Endodermal cell (in vitro differentiated cells): ENCODE measurements at regions not wholly inside any gene's neighbourhood (a gene's known extent, or its start where the extent isn't known, plus 50 kb on each side); places are given as distances from the start of the nearest gene placed in this dataset.

Experiments used
- DNase-seq: peaks from one replicate; pipeline ENCODE4 v3.0.0-alpha.2; 2017
- H3K27ac ChIP-seq: 2 replicates; pipeline ENCODE4 v1.5.1; 2013; ENCODE audit warnings: mild to moderate bottlenecking, low read depth, low read length, moderate library complexity
- H3K27me3 ChIP-seq: 2 replicates; pipeline ENCODE4 v1.6.1; 2013; ENCODE audit warnings: mild to moderate bottlenecking, low read length, moderate library complexity; ENCODE audit not compliant: insufficient read depth, control insufficient read depth, poor library complexity, severe bottlenecking
- H3K36me3 ChIP-seq: 2 replicates; pipeline ENCODE4 v1.7.0; 2013; ENCODE audit warnings: mild to moderate bottlenecking, low read length, moderate library complexity; ENCODE audit not compliant: control insufficient read depth, insufficient read depth
- H3K4me1 ChIP-seq: one replicate; pipeline ENCODE4 v1.7.0; 2013; ENCODE audit warnings: low read length; ENCODE audit not compliant: control insufficient read depth, insufficient read depth
- H3K4me3 ChIP-seq: 2 replicates; pipeline ENCODE4 v1.5.1; 2013; ENCODE audit warnings: mild to moderate bottlenecking, low read length, moderate library complexity
- H3K9ac ChIP-seq: 2 replicates; pipeline ENCODE4 v1.6.1; 2013; ENCODE audit warnings: mild to moderate bottlenecking, low read length, moderate library complexity; ENCODE audit not compliant: poor library complexity, severe bottlenecking; ENCODE audit errors: extremely low read depth
- H3K9me3 ChIP-seq: 2 replicates; pipeline ENCODE4 v1.6.1; 2013; ENCODE audit warnings: mild to moderate bottlenecking, low read length, moderate library complexity; ENCODE audit not compliant: control insufficient read depth
- H3K27ac Mint-ChIP-seq: 2 replicates; pipeline ENCODE4 v1.8.0; 2020; ENCODE audit warnings: mixed read lengths
- H3K27me3 Mint-ChIP-seq: 2 replicates; pipeline ENCODE4 v1.8.0; 2021; ENCODE audit warnings: mild to moderate bottlenecking, mixed read lengths; ENCODE audit not compliant: insufficient read depth
- H3K36me3 Mint-ChIP-seq: 2 replicates; pipeline ENCODE4 v1.8.0; 2020; ENCODE audit warnings: low read depth, mixed read lengths
- H3K4me1 Mint-ChIP-seq: 2 replicates; pipeline ENCODE4 v1.8.0; 2020; ENCODE audit warnings: mixed read lengths
- H3K4me3 Mint-ChIP-seq: 2 replicates; pipeline ENCODE4 v1.8.0; 2020; ENCODE audit warnings: mild to moderate bottlenecking, moderate library complexity, mixed read lengths
- H3K9me3 Mint-ChIP-seq: 2 replicates; pipeline ENCODE4 v1.8.0; 2020; ENCODE audit warnings: mild to moderate bottlenecking, mixed read lengths
- WGBS, 2 experiments: methylation state at CpG; one replicate each; pipeline versions ENCODE4 v1.1.5 to v1.1.7; 2013; ENCODE audit warnings: missing lambda C conversion rate in 2 of 2, mixed read lengths in 1 of 2; ENCODE audit not compliant: insufficient coverage in 1 of 2, insufficient read length in 1 of 2; 5-methylcytosine and 5-hydroxymethylcytosine counted together
- TF ChIP-seq, protein P1 (sequence below): fragments of 200-600 bp; sonication (generic); conservative IDR thresholded peaks from 2 replicates; pipeline ENCODE4 v1.5.0; 2021; ENCODE audit warnings: antibody characterized with exemption, mild to moderate bottlenecking

DNA sequence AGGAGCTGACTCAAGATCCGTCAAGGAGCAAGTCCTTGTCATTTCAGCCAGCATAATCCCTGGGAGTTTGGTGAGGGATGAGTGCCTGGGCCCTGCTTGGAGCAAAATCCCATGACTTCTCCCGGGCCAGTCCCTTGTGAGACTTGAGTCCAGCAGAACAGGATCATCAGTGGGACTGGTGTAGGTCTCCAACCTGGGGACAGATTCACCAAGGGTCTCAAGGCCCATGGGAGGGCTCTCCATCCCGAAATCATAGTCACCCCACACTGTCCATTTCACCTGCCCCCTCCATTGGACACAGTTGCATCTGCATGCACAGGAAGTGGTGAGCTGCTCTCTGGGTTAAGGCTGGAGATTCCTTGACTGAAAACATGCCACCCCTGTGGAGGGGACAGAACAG lies 178.2 kb downstream of the FOXD2 start:
- Mint-ChIP-seq H3K4me1 (peaks cover 1% of the 10 kb centered on the region), H3K9me3 (no peaks in the 10 kb centered on the region), H3K27ac (no peak overlapping the region), H3K27me3 (peaks cover 20% of the 10 kb centered on the region), H3K4me3 (no peak overlapping the region), H3K36me3 (no peaks in the 10 kb centered on the region)
- peak; percentile 26 for DNase-seq
- Histone ChIP-seq H3K36me3 (no peaks in the 10 kb centered on the region), H3K4me3 (no peak overlapping the region), H3K27ac (no peak overlapping the region), H3K27me3 (peaks cover 8% of the 10 kb centered on the region), H3K9ac (no peak overlapping the region), H3K4me1 (no peaks in the 10 kb centered on the region), H3K9me3 (no peaks in the 10 kb centered on the region)
- TF ChIP-seq, protein P1, sequence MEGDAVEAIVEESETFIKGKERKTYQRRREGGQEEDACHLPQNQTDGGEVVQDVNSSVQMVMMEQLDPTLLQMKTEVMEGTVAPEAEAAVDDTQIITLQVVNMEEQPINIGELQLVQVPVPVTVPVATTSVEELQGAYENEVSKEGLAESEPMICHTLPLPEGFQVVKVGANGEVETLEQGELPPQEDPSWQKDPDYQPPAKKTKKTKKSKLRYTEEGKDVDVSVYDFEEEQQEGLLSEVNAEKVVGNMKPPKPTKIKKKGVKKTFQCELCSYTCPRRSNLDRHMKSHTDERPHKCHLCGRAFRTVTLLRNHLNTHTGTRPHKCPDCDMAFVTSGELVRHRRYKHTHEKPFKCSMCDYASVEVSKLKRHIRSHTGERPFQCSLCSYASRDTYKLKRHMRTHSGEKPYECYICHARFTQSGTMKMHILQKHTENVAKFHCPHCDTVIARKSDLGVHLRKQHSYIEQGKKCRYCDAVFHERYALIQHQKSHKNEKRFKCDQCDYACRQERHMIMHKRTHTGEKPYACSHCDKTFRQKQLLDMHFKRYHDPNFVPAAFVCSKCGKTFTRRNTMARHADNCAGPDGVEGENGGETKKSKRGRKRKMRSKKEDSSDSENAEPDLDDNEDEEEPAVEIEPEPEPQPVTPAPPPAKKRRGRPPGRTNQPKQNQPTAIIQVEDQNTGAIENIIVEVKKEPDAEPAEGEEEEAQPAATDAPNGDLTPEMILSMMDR = no peak
- 86 to 89% methylated on average over 1 to 3 of the region's 3 CpGs for WGBS, 2 experiments

DNA sequence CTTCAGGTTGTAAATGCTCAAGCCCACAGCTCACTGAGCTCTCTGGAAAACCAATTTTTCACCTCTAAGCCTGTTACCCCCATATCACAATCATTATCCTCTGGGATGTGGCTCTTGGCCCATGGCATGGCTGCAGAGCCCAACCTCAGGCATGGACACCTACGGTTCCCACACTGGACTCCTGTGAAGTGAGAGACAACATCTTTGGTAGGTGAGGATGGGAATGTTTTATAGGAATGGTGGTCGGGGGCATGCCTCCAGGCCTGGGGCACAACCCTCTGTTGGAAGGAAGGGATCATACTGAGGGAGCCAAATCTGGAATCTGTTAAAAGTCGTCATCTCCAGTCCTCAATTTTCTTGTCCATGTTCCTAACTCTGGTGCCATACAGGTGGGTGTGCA lies 179.1 kb downstream of the FOXD2 start:
- H3K4me1 Mint-ChIP-seq = peaks cover 1% of the 10 kb centered on the region
- no peaks in the 10 kb centered on the region for H3K4me1 ChIP-seq
- TF ChIP-seq, protein P1 = no peak
- no peaks in the 10 kb centered on the region for H3K36me3 ChIP-seq
- peak; percentile 14 for DNase-seq
- no peaks in the 10 kb centered on the region for H3K36me3 Mint-ChIP-seq
- no peak overlapping the region for H3K4me3 ChIP-seq
- H3K4me3 Mint-ChIP-seq = no peak overlapping the region
- peaks cover 22% of the 10 kb centered on the region for H3K27me3 Mint-ChIP-seq
- H3K27ac Mint-ChIP-seq = no peak overlapping the region
- H3K9me3 ChIP-seq = no peaks in the 10 kb centered on the region
- no peak overlapping the region for H3K9ac ChIP-seq
- H3K9me3 Mint-ChIP-seq = no peaks in the 10 kb centered on the region
- 86 to 89% methylated on average over 1 to 3 of the region's 3 CpGs for WGBS, 2 experiments
- peaks cover 10% of the 10 kb centered on the region for H3K27me3 ChIP-seq
- no peak overlapping the region for H3K27ac ChIP-seq

DNA sequence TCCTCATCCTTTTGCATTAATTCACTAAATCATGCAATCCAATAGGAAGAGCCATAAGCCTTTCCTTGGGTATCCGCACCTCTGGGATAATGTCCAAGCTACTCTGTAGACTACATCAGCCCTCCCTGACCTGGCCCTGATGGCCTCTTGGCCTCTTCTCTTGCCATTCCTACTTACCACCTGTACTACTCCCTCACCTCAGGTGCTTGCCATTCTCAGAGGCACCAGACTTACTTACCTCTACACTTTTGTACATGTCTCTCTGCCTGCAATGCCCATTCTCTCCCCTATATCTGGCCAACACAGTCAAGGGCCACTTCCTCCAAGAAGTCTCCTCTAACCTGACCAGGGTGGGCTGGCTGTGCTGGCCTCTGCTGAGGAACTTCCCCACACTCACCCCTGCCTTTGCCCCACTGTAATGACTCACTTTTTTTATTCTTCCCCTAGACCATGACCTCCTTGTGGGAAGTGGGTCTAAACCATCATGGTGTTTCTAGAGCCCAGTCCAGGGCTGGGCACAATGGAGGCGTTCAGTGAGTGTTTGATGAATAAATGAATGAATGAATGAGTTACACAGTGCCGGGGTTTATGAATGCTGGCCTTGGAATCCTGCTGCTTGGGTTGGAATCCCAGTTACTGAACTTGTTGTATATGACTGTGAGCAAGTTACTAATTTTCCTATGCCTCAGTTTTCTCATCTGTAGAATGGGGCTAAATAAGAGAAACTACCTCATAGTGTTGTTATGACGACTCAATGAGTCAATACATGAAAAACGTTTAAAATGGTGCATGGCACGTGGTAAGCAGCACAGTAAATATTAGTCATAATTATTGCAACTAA lies 179.8 kb downstream of the FOXD2 start:
- DNase-seq = peak; percentile 17
- no peaks in the 10 kb centered on the region for H3K9me3 ChIP-seq
- H3K27me3 ChIP-seq = peaks cover 17% of the 10 kb centered on the region
- no peaks in the 10 kb centered on the region for H3K36me3 Mint-ChIP-seq
- H3K4me1 Mint-ChIP-seq = peaks cover 1% of the 10 kb centered on the region
- no peaks in the 10 kb centered on the region for H3K36me3 ChIP-seq
- no peak overlapping the region for H3K27ac Mint-ChIP-seq
- H3K4me3 ChIP-seq = no peak overlapping the region
- H3K27ac ChIP-seq = no peak overlapping the region
- H3K4me1 ChIP-seq = no peaks in the 10 kb centered on the region
- H3K9ac ChIP-seq = no peak overlapping the region
- H3K9me3 Mint-ChIP-seq = no peaks in the 10 kb centered on the region
- H3K27me3 Mint-ChIP-seq = peaks cover 27% of the 10 kb centered on the region
- H3K4me3 Mint-ChIP-seq = no peak overlapping the region
- TF ChIP-seq, protein P1 = no peak
- 92 to 100% methylated on average over 4 to 6 of the region's 6 CpGs for WGBS, 2 experiments
